Activated naive CD4-positive, alpha-beta T cell treated with anti-CD3 and anti-CD28 coated beads, Interleukin-2, amount 50 U/mL, for 24 hours (primary cell): ENCODE measurements at regions not wholly inside any gene's neighbourhood (a gene's known extent, or its start where the extent isn't known, plus 50 kb on each side); places are given as distances from the start of the nearest gene placed in this dataset.
"Not testable (repeated sequence)": the region's sequence is repeated elsewhere in the genome, so short reads cannot be mapped to it uniquely, and the experiment has no call there.

ENCODE experiments used
- H3K27ac Mint-ChIP-seq: one replicate; pipeline ENCODE4 v1.8.0; 2021; ENCODE audit warnings: mild to moderate bottlenecking, mixed read lengths
- H3K27me3 Mint-ChIP-seq: one replicate; pipeline ENCODE4 v1.8.0; 2021; ENCODE audit warnings: mixed read lengths
- H3K36me3 Mint-ChIP-seq: one replicate; pipeline ENCODE4 v1.8.0; 2021; ENCODE audit warnings: mixed read lengths
- H3K4me1 Mint-ChIP-seq: one replicate; pipeline ENCODE4 v1.8.0; 2021; ENCODE audit warnings: mixed read lengths
- H3K4me3 Mint-ChIP-seq: one replicate; pipeline ENCODE4 v1.8.0; 2021; ENCODE audit warnings: mild to moderate bottlenecking, mixed read lengths
- H3K9me3 Mint-ChIP-seq: one replicate; pipeline ENCODE4 v1.8.0; 2021; ENCODE audit warnings: mixed read lengths

DNA sequence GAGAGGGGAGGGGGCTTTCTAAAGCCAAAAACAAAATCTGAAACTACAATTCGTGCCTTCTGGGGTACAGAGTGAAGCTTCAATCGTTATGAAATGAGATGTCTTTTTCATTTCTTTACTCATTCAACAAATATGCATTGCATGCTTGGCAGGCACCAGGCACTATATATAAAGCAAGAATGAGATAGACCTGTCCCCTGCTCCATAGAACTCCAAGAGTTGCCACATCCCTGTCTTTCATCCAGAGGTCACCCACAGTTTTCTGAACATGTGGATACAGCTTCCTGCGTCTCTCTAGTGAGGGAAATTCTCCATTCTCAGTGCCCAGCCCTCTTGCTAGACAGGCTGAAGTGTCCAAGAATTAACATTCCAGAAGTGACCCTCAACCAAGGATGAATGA, 343.2 kb upstream of the MAF start:
- Mint-ChIP-seq H3K27me3 (peaks cover 3% of the 10 kb centered on the region), H3K27ac (no peak overlapping the region), H3K4me1 (no peaks in the 10 kb centered on the region), H3K36me3 (no peaks in the 10 kb centered on the region), H3K4me3 (no peak overlapping the region), H3K9me3 (no peaks in the 10 kb centered on the region)

- H3K27ac Mint-ChIP-seq, result no peak overlapping the region
- H3K9me3 Mint-ChIP-seq, result no peaks in the 10 kb centered on the region
- H3K4me3 Mint-ChIP-seq, result no peak overlapping the region
- no peaks in the 10 kb centered on the region for H3K4me1 Mint-ChIP-seq
- peaks cover 1% of the 10 kb centered on the region for H3K27me3 Mint-ChIP-seq
- H3K36me3 Mint-ChIP-seq, result no peaks in the 10 kb centered on the region
Observed at GRCh38 chr16:79938575-79938974, 338.0 kb upstream of the MAF start.

GRCh38 chr16:79937671-79938070, 337.1 kb upstream of the MAF start:
- H3K4me1 Mint-ChIP-seq, H3K9me3 Mint-ChIP-seq, H3K36me3 Mint-ChIP-seq, H3K27ac Mint-ChIP-seq, H3K4me3 Mint-ChIP-seq, H3K27me3 Mint-ChIP-seq: not testable (repeated sequence)

DNA sequence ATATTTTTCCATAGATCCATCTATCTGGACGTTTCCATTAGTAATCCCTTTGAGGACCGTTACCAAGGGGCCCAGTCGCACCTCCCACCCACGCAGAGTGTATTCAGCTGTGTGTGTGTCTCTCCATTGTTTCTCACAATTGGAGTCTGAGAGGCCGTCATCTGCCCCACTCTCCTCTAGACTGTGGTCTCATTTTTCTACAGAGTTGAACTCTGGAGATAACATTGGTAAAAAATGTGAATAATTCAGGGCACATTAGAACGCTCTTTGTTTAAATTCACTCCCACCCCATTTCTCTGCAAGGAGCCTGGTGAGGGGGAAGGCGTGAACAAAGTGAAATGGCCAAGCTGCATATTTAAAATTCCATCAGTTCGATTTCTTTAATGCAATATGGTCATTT, 333.1 kb upstream of the MAF start:
- Mint-ChIP-seq H3K4me3 (no peak overlapping the region), H3K27ac (no peak overlapping the region), H3K4me1 (no peaks in the 10 kb centered on the region), H3K27me3 (no peaks in the 10 kb centered on the region), H3K36me3 (no peaks in the 10 kb centered on the region), H3K9me3 (no peaks in the 10 kb centered on the region)

- Mint-ChIP-seq H3K9me3 (no peaks in the 10 kb centered on the region), H3K27ac (no peak overlapping the region), H3K27me3 (no peaks in the 10 kb centered on the region), H3K36me3 (no peaks in the 10 kb centered on the region), H3K4me3 (no peak overlapping the region), H3K4me1 (no peaks in the 10 kb centered on the region)
Observed at GRCh38 chr16:79932572-79932971, 332.0 kb upstream of the MAF start.

DNA sequence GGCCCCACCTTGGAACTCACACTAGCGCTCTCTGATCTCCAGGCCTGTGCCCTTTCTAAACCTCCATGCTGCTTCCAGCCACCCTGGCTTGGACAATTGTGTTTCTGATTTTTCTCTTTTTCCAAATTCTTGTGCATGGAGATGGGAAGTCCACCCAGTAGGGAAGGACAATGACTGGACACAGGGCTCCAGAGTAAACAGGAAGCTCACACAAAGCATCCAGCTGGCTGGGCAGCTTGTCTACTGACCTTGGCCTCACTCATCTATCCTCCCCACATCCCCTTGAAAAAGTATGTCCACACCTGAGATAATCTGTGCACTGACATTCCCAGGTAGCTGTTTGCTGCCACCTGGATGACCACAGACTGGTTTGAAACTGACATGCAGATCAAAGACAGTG, 331.2 kb upstream of the MAF start:
- H3K9me3 Mint-ChIP-seq, result no peaks in the 10 kb centered on the region
- no peak overlapping the region for H3K4me3 Mint-ChIP-seq
- no peaks in the 10 kb centered on the region for H3K4me1 Mint-ChIP-seq
- no peaks in the 10 kb centered on the region for H3K36me3 Mint-ChIP-seq
- H3K27me3 Mint-ChIP-seq, result no peaks in the 10 kb centered on the region
- H3K27ac Mint-ChIP-seq, result no peak overlapping the region

DNA sequence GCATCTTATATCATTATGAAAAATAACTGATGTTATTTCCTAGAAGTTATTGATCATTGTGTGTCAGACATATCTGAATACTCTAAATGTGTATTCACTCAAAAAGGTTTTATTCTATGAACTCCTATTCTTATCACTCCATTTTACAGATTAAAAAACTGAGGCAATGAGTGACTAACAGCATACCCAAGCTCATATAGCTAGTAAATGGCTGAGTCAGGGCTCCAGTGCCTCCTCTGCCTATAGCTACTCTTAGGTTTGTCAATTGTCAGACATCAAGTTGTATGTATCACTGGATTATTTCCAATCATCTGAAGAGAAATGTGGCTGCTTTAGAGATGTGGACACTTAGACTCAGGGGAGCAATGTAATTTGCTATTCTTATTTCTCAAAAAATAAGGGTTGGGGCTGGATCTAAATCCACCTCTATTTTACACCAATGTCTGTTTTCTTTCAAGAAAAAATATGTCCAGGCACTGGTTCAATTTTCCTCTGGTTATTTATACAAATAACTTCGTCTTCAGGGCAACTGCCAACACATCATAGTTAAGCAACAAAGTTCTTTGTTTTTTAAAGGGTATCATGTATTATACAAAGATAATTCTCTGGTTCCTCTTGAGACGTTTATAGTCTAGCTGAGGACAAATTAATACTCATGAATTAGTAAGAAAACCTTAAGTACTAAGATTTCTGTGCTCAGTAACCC, 328.9 kb upstream of the MAF start:
- no peaks in the 10 kb centered on the region for H3K4me1 Mint-ChIP-seq
- H3K27ac Mint-ChIP-seq, result no peak overlapping the region
- no peaks in the 10 kb centered on the region for H3K36me3 Mint-ChIP-seq
- no peaks in the 10 kb centered on the region for H3K9me3 Mint-ChIP-seq
- no peaks in the 10 kb centered on the region for H3K27me3 Mint-ChIP-seq
- no peak overlapping the region for H3K4me3 Mint-ChIP-seq

DNA sequence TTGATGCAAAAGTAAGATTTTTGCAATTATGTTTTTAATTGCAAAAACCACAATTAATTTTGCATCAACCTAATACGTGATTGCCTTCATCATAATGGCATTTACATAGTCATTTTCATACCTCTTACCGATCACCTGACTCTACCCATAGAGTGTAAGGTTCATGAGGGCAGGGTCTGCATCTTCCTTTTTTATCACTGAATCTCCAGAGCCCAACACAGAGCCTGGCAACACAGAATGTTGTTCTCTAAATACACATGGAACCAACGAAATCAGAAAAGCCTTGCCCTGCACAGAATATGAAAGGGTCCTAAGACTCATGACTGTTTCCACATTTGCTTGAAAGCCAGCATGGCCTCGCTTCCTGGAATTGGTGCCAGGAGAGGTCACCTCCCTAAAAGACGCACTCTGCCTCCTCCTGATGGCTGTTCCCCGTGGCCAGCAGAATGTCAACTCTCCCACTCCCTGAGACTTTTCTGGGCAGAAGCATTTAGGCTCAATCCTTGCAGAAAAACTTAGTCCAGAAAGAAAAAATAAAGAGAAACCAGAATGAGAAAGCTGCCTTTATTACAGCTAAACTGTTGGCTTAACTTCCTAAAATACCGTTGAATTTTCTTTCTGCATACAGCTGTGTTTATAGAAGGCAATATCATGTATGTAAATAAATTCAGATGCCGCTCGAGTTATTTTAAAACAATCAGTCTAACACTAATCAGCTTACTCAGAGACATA, 327.8 kb upstream of the MAF start:
- no peaks in the 10 kb centered on the region for H3K27me3 Mint-ChIP-seq
- H3K4me3 Mint-ChIP-seq, result no peak overlapping the region
- no peak overlapping the region for H3K27ac Mint-ChIP-seq
- no peaks in the 10 kb centered on the region for H3K9me3 Mint-ChIP-seq
- no peaks in the 10 kb centered on the region for H3K36me3 Mint-ChIP-seq
- H3K4me1 Mint-ChIP-seq, result no peaks in the 10 kb centered on the region

DNA sequence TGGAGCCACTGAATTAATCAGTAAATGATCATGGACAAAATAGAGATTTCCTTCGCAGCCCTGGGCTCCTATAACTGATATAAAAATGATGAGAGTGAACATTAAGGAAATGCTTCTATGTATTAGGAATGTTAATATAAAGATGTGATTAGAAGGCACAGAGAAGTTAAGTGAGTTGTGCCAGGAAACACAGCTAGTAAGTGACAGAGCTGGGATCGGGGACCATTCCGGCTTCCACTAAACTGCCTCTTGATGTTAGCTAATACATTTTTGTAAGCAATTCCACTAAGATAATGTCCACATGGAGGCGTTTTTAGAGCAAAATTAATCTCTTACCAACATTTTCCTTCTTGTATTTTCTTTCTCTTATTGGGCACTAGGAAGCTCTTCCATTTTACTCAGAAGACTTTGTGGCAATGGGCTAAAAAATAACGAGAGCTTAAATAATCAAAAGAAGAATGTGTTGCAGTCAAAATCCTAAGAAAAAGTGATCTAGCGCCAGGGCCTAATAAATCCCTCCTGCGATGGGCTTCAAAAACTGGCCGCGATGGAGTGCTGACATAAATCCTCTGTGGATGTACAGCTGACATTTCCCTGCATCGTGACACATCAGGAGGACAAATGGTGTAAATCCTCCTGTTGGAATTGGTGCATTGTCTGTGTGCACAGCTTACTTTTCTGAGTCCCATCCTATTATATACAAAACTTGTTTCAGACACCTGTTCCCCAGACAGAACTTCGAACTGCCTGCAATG, 326.1 kb upstream of the MAF start:
- no peaks in the 10 kb centered on the region for H3K4me1 Mint-ChIP-seq
- no peak overlapping the region for H3K4me3 Mint-ChIP-seq
- H3K9me3 Mint-ChIP-seq, result no peaks in the 10 kb centered on the region
- no peak overlapping the region for H3K27ac Mint-ChIP-seq
- no peaks in the 10 kb centered on the region for H3K36me3 Mint-ChIP-seq
- H3K27me3 Mint-ChIP-seq, result peaks cover 2% of the 10 kb centered on the region

DNA sequence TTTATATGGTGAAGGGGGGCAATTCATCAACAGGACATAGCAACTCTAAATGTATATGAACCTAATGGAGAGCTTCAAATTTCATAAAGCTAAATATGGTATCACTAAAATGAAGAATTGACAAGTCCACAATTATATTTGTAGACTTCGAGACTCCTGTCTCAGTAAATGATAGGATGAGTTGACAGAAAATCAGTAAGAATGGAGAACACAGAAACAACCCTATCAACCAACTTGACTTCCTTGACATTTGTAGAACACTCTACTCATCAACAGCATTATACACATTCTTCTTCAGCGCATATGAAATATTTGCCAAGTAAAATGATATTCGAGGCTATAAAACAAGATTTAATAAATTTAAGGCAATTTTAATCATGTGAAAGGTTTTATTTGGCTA, 322.9 kb upstream of the MAF start:
- peaks cover 5% of the 10 kb centered on the region for H3K27me3 Mint-ChIP-seq
- H3K36me3 Mint-ChIP-seq, result no peaks in the 10 kb centered on the region
- H3K4me1 Mint-ChIP-seq, result no peaks in the 10 kb centered on the region
- H3K27ac Mint-ChIP-seq, result no peak overlapping the region
- H3K9me3 Mint-ChIP-seq, result no peaks in the 10 kb centered on the region
- H3K4me3 Mint-ChIP-seq, result no peak overlapping the region

- Mint-ChIP-seq H3K36me3 (no peaks in the 10 kb centered on the region), H3K9me3 (no peaks in the 10 kb centered on the region), H3K27ac (no peak overlapping the region), H3K4me3 (no peak overlapping the region), H3K27me3 (peaks cover 5% of the 10 kb centered on the region), H3K4me1 (no peaks in the 10 kb centered on the region)
Observed at GRCh38 chr16:79920685-79921084, 320.1 kb upstream of the MAF start.

- no peaks in the 10 kb centered on the region for H3K36me3 Mint-ChIP-seq
- no peaks in the 10 kb centered on the region for H3K4me1 Mint-ChIP-seq
- no peaks in the 10 kb centered on the region for H3K9me3 Mint-ChIP-seq
- H3K4me3 Mint-ChIP-seq, result no peak overlapping the region
- H3K27ac Mint-ChIP-seq, result no peak overlapping the region
- peaks cover 5% of the 10 kb centered on the region for H3K27me3 Mint-ChIP-seq
Observed at GRCh38 chr16:79918916-79919315, 318.4 kb upstream of the MAF start.

DNA sequence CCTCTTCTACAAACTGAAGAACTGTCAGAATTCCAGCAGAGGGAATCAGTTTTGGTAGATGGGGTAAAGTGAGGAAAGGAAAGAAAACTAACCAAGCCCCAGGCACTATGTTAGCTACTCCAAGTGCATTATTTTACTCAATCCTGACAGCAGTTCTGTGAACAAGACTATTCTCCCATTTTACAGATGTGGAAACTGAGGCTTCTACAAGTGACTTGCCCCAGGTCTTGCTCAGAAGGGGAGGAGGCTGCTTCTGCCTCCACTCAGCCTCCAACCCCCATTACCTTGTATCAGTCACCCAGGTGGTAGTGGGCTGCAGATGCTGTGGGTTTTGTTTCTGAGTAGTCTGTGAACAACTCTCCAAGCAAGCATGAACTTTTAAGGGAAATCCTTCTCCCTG, 315.2 kb upstream of the MAF start:
- Mint-ChIP-seq H3K27me3 (peaks cover 4% of the 10 kb centered on the region), H3K36me3 (no peaks in the 10 kb centered on the region), H3K4me3 (no peak overlapping the region), H3K27ac (no peak overlapping the region), H3K9me3 (no peaks in the 10 kb centered on the region), H3K4me1 (no peaks in the 10 kb centered on the region)

DNA sequence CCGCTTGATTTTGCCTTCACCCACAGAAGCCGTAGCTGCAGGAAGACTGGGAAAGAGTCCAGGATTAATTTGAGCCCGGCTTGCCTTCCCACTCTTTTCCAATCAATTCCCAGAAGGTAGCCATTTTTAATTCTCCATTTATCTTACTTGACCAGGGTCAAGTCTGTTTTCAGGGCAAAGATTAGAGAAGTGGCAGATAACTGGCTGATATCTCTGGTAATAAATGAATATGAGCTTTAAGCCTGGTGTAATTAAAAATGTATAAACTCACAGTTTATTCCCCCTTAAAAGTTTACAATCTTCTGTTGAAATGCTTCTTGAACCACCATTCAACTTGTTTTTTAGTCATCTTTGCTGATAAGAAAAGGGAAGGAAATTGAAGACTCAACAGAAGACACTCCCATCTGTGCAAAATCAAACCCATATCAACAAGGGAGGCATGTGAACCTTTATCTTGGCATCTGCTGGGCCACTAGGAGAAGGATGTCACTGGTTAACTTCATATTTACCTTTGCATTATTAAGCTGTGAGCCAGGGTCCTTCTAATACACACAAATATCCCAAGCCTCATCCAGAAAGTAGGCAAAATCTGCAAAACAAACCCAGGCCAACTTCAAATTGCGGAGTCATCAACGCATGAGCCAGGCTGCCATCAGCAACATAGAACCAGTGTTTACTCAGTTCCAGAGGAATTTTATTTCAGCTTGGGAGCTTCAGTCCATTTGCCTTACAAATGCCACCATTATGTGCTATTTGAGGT, 314.6 kb upstream of the MAF start:
- H3K36me3 Mint-ChIP-seq, result no peaks in the 10 kb centered on the region
- no peak overlapping the region for H3K4me3 Mint-ChIP-seq
- H3K4me1 Mint-ChIP-seq, result no peaks in the 10 kb centered on the region
- H3K9me3 Mint-ChIP-seq, result no peaks in the 10 kb centered on the region
- no peak overlapping the region for H3K27ac Mint-ChIP-seq
- peaks cover 4% of the 10 kb centered on the region for H3K27me3 Mint-ChIP-seq

DNA sequence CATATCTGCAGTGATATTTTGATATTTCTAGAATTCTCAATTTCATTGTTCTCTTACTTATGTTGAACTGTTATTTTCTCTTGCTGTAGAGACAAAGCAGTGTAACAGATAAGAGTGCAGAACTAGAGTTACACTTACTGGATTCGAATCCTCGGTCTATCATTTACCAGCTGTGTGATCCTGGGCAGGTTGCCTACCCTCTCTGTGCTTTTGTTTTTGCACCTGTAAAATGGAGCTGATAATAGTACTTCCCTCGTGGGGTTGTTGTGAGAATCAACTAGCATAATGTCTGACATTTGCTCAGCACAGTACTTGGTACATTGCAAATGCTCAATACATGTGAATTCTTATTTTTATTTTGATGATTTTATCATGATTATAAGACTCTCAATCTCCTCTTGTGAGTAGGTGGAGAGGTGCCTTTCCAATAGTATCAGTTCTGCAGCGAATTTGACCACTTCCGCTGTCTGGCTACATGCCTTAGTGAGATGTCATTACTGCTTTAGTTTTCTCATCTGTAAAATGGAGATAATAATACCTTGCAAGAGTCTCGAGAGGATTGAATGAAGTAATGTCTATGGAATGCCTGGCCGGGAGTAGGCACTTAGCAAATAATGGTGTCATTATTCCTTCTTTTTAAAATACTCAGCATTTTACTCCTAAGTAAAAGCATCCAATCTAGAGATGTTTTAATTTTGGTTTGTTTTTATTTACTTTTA, 312.2 kb upstream of the MAF start:
- H3K36me3 Mint-ChIP-seq, result no peaks in the 10 kb centered on the region

More for the DNA sequence above, 312.2 kb upstream of the MAF start:
- no peak overlapping the region for H3K4me3 Mint-ChIP-seq
- H3K9me3 Mint-ChIP-seq, result no peaks in the 10 kb centered on the region
- peaks cover 2% of the 10 kb centered on the region for H3K27me3 Mint-ChIP-seq
- H3K27ac Mint-ChIP-seq, result no peak overlapping the region
- no peaks in the 10 kb centered on the region for H3K4me1 Mint-ChIP-seq
